Stomach smooth muscle (tissue), 2 donors: ENCODE measurements at regions not wholly inside any gene's neighbourhood (a gene's known extent, or its start where the extent isn't known, plus 50 kb on each side); places are given as distances from the start of the nearest gene placed in this dataset.
"Not testable (repeated sequence)": the region's sequence is repeated elsewhere in the genome, so short reads cannot be mapped to it uniquely, and the experiment has no call there.

Experiments
- H3K27ac ChIP-seq: one replicate; pipeline ENCODE4 v1.7.0; 2013; ENCODE audit warnings: mild to moderate bottlenecking, low read length, inconsistent platforms
- H3K27me3 ChIP-seq, 2 donors: one replicate each; pipeline ENCODE4 v1.7.0; 2013; ENCODE audit warnings: low read length in 2 of 2; ENCODE audit not compliant: insufficient read depth in 2 of 2, control insufficient read depth in 1 of 2
- H3K36me3 ChIP-seq, 2 donors: one replicate each; pipeline ENCODE4 v1.7.0; 2013; ENCODE audit warnings: low read length in 2 of 2; ENCODE audit not compliant: control insufficient read depth in 2 of 2, insufficient read depth in 2 of 2
- H3K4me1 ChIP-seq: one replicate; pipeline ENCODE4 v1.7.0; 2013; ENCODE audit warnings: low read length; ENCODE audit not compliant: control insufficient read depth, insufficient read depth
- H3K4me3 ChIP-seq, 2 donors: one replicate each; pipeline ENCODE4 v1.7.0; 2013; ENCODE audit warnings: low read length in 2 of 2
- H3K9ac ChIP-seq, 2 donors: one replicate each; pipeline ENCODE4 v1.7.0; 2013; ENCODE audit warnings: low read length in 2 of 2, mild to moderate bottlenecking in 1 of 2
- H3K9me3 ChIP-seq, 2 donors: one replicate each; pipeline ENCODE4 v1.7.0; 2013; ENCODE audit warnings: low read length in 2 of 2; ENCODE audit not compliant: control insufficient read depth in 2 of 2
- donor health status: healthy.
- donor health status: Pancreatic carcinoma.

- Histone ChIP-seq H3K9me3 (no peaks in the 10 kb centered on the region), H3K4me1 (no peaks in the 10 kb centered on the region), H3K27ac (no peak overlapping the region), H3K27me3 (peaks cover 7 to 10% of the 10 kb centered on the region in 2 donors), H3K9ac (no peak overlapping the region), H3K36me3 (no peaks in the 10 kb centered on the region), H3K4me3 (no peak overlapping the region)
These were observed 288.0 kb downstream of the NDUFA10 start for GRCh38 chr2:239737144-239737463.

GRCh38 chr2:239736358-239737143, 288.6 kb downstream of the NDUFA10 start:
- Histone ChIP-seq H3K36me3 (no peaks in the 10 kb centered on the region), H3K4me3 (no peak overlapping the region), H3K27me3 (peaks cover 7 to 10% of the 10 kb centered on the region in 2 donors), H3K9ac (no peak overlapping the region), H3K4me1 (no peaks in the 10 kb centered on the region), H3K27ac (no peak overlapping the region), H3K9me3 (no peaks in the 10 kb centered on the region)

GRCh38 chr2:239735829-239736357, 289.2 kb downstream of the NDUFA10 start:
- Histone ChIP-seq H3K27ac (no peak overlapping the region), H3K9ac (no peak overlapping the region)

GRCh38 chr2:239735131-239735828, 289.9 kb downstream of the NDUFA10 start:
- Histone ChIP-seq H3K4me3 (no peak overlapping the region), H3K9me3 (no peaks in the 10 kb centered on the region), H3K9ac (no peak overlapping the region), H3K27ac (no peak overlapping the region), H3K36me3 (no peaks in the 10 kb centered on the region), H3K27me3 (peaks cover 4 to 10% of the 10 kb centered on the region in 2 donors), H3K4me1 (no peaks in the 10 kb centered on the region)

More at GRCh38 chr2:239735829-239736357, 289.2 kb downstream of the NDUFA10 start:
- peaks cover 4 to 10% of the 10 kb centered on the region in 2 donors for H3K27me3 ChIP-seq
- H3K4me1 ChIP-seq: no peaks in the 10 kb centered on the region
- H3K9me3 ChIP-seq: no peaks in the 10 kb centered on the region
- H3K4me3 ChIP-seq: no peak overlapping the region
- H3K36me3 ChIP-seq: no peaks in the 10 kb centered on the region

GRCh38 chr2:239734436-239735005, 290.6 kb downstream of the NDUFA10 start:
- H3K36me3 ChIP-seq: no peaks in the 10 kb centered on the region
- no peaks in the 10 kb centered on the region for H3K9me3 ChIP-seq
- H3K27ac ChIP-seq: no peak overlapping the region
- H3K4me1 ChIP-seq: no peaks in the 10 kb centered on the region
- H3K4me3 ChIP-seq: no peak overlapping the region
- H3K9ac ChIP-seq: no peak overlapping the region
- peaks cover 4 to 10% of the 10 kb centered on the region in 2 donors for H3K27me3 ChIP-seq

- no peaks in the 10 kb centered on the region for H3K36me3 ChIP-seq
- H3K27ac ChIP-seq: no peak overlapping the region
- no peak overlapping the region for H3K9ac ChIP-seq
- peaks cover 0 to 4% of the 10 kb centered on the region in 2 donors for H3K27me3 ChIP-seq
- no peaks in the 10 kb centered on the region for H3K4me1 ChIP-seq
- no peaks in the 10 kb centered on the region for H3K9me3 ChIP-seq
- H3K4me3 ChIP-seq: no peak overlapping the region
These were observed 292.5 kb downstream of the NDUFA10 start for GRCh38 chr2:239732666-239733010.

- H3K9me3 ChIP-seq: no peaks in the 10 kb centered on the region
- H3K36me3 ChIP-seq: no peaks in the 10 kb centered on the region
- H3K27ac ChIP-seq: no peak overlapping the region
- no peak overlapping the region for H3K4me3 ChIP-seq
- peaks cover 0 to 4% of the 10 kb centered on the region in 2 donors for H3K27me3 ChIP-seq
- H3K9ac ChIP-seq: no peak overlapping the region
- no peaks in the 10 kb centered on the region for H3K4me1 ChIP-seq
These were observed 293.0 kb downstream of the NDUFA10 start for GRCh38 chr2:239731998-239732665.

GRCh38 chr2:239731422-239731821, 293.7 kb downstream of the NDUFA10 start:
- Histone ChIP-seq H3K4me1 (no peaks in the 10 kb centered on the region), H3K9ac (no peak overlapping the region), H3K4me3 (no peak overlapping the region), H3K9me3 (no peaks in the 10 kb centered on the region), H3K36me3 (no peaks in the 10 kb centered on the region), H3K27me3 (peaks cover 0 to 4% of the 10 kb centered on the region in 2 donors), H3K27ac (no peak overlapping the region)

GRCh38 chr2:239730897-239731296, 294.2 kb downstream of the NDUFA10 start:
- Histone ChIP-seq H3K9ac (no peak overlapping the region), H3K4me3 (no peak overlapping the region), H3K9me3 (no peaks in the 10 kb centered on the region), H3K36me3 (no peaks in the 10 kb centered on the region), H3K27me3 (peaks cover 0 to 4% of the 10 kb centered on the region in 2 donors), H3K4me1 (no peaks in the 10 kb centered on the region), H3K27ac (no peak overlapping the region)

- not testable (repeated sequence) for H3K4me1 ChIP-seq, H3K4me3 ChIP-seq, H3K36me3 ChIP-seq, H3K9ac ChIP-seq, H3K27me3 ChIP-seq, H3K27ac ChIP-seq, H3K9me3 ChIP-seq
These were observed 294.6 kb downstream of the NDUFA10 start for GRCh38 chr2:239730567-239730882.
